ENCODE measurements at regions not wholly inside any gene's neighbourhood (a gene's known extent, or its start where the extent isn't known, plus 50 kb on each side); places are given as distances from the start of the nearest gene placed in this dataset.
A peak's percentile ranks its signal among the peaks of the same experiment; 100 is the strongest.

DNA sequence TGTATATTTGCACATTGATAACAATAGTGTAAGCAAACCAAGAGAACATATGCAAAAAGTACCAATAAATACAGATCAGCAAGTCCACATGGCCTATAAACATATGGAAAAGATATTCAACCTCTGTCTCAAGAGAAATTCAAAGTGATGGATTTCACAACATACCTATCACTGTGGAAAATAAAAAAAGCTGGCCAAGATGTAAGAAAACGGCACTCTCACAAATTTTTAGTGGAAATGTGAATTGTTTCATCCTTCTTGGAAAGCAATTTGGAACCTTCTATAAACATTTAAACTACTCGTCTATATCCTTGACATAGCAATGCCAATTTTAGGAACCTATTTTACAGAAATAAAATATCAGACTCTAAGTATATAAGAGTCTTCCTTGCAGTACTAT is 559.8 kb downstream of the QKI start:
- CTCF ChIA-PET: no interaction called here
- TF ChIP-seq FOXA1 (IDR thresholded peaks at IDR 0.05): no peak
- TF ChIP-seq SUZ12 (IDR thresholded peaks at IDR 0.05): no peak
- no peak for TF ChIP-seq ELF4 (IDR thresholded peaks at IDR 0.05)
- TF ChIP-seq SP1 (IDR thresholded peaks at IDR 0.05): no peak
- no peak for TF ChIP-seq HDGF (IDR thresholded peaks at IDR 0.05; ENCODE audit: borderline replicate concordance)
- no peak for TF ChIP-seq PKNOX1 (IDR thresholded peaks at IDR 0.05)
- TF ChIP-seq FOXK2 (IDR thresholded peaks at IDR 0.05): no peak
- no peak for TF ChIP-seq ARNT (IDR thresholded peaks at IDR 0.05)
- TF ChIP-seq LEF1 (IDR thresholded peaks at IDR 0.05; ENCODE audit: borderline replicate concordance): no peak
- TF ChIP-seq BHLHE40 (IDR thresholded peaks at IDR 0.05; ENCODE audit: borderline replicate concordance): no peak
- TF ChIP-seq L3MBTL2 (conservative IDR thresholded peaks at IDR 0.05): no peak
- TF ChIP-seq CTBP1 (IDR thresholded peaks at IDR 0.05; ENCODE audit: borderline replicate concordance): no peak
- TF ChIP-seq ZNF384 (IDR thresholded peaks at IDR 0.05): no peak
- no peak for TF ChIP-seq NFRKB (IDR thresholded peaks at IDR 0.05)
- TF ChIP-seq FOXM1 (IDR thresholded peaks at IDR 0.05; ENCODE audit: borderline replicate concordance): no peak
- TF ChIP-seq TARDBP (IDR thresholded peaks at IDR 0.05): no peak
- POLR2A ChIA-PET: no interaction called here
- DNase-seq (ENCODE audit: extremely low spot score): no peak

DNA sequence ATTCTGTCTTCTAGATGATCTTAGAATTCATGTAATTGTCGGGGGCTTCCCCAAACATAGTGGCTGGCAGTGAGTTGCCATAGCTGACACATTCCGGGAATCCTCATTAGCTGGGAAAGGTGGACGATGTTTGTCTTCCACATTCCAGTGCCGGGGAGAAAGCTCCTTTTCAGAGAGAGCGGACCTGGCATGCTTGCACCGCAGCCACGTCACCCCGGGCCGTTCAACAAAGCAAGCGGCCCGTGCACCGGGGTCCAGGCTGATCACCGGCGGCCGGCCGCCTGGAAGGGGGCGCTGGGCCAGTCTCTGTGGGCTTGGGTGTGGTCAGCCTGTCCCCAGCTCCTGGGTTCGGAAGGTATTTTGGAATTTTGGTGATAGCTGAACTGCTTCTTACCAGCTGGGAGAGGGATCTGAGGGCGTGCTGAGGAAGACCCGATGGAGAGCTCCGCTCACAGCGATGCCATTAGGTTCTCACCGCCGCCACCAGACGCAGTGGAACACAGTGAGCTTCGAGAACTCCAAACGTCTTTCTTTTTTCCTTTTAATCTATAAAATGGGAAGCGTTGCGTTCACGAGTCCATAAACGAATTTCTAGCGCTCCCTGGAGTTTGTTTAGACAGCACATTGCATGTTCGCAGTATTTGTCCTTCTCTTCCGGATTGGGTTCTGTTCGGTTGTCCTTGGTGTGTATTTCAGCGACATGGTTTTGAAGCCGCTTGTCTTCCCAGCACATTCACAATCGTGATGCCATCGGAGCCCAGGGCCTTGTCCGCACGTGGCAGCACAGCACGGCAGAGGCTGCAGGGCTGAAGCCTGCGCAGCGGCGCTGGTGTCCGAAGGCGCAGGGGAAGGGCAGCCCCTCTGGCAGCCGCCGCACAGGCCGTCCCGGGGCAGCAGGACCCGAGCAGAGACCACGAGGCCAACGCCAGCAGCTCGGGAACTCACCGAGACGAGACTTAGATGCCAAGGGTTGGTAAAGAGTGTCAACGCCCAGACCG is 557.6 kb downstream of the QKI start:
- no peak for DNase-seq (ENCODE audit: extremely low spot score)
- TF ChIP-seq FOXA1 (IDR thresholded peaks at IDR 0.05): no peak
- CTCF ChIA-PET: no interaction called here
- POLR2A ChIA-PET: no interaction called here

GRCh38 chr6:163970846-163971564 is 556.5 kb downstream of the QKI start:
- CTCF ChIA-PET: no interaction called here
- DNase-seq (ENCODE audit: extremely low spot score): no peak
- POLR2A ChIA-PET: no interaction called here
- TF ChIP-seq SP1 (IDR thresholded peaks at IDR 0.05) (no peak), PKNOX1 (IDR thresholded peaks at IDR 0.05) (no peak), HDGF (IDR thresholded peaks at IDR 0.05; ENCODE audit: borderline replicate concordance) (no peak), CTBP1 (IDR thresholded peaks at IDR 0.05; ENCODE audit: borderline replicate concordance) (no peak), FOXA1 (IDR thresholded peaks at IDR 0.05) (no peak), NFRKB (IDR thresholded peaks at IDR 0.05) (no peak), LEF1 (IDR thresholded peaks at IDR 0.05; ENCODE audit: borderline replicate concordance) (no peak), TARDBP (IDR thresholded peaks at IDR 0.05) (no peak), ELF4 (IDR thresholded peaks at IDR 0.05) (no peak), SUZ12 (IDR thresholded peaks at IDR 0.05) (no peak)

DNA sequence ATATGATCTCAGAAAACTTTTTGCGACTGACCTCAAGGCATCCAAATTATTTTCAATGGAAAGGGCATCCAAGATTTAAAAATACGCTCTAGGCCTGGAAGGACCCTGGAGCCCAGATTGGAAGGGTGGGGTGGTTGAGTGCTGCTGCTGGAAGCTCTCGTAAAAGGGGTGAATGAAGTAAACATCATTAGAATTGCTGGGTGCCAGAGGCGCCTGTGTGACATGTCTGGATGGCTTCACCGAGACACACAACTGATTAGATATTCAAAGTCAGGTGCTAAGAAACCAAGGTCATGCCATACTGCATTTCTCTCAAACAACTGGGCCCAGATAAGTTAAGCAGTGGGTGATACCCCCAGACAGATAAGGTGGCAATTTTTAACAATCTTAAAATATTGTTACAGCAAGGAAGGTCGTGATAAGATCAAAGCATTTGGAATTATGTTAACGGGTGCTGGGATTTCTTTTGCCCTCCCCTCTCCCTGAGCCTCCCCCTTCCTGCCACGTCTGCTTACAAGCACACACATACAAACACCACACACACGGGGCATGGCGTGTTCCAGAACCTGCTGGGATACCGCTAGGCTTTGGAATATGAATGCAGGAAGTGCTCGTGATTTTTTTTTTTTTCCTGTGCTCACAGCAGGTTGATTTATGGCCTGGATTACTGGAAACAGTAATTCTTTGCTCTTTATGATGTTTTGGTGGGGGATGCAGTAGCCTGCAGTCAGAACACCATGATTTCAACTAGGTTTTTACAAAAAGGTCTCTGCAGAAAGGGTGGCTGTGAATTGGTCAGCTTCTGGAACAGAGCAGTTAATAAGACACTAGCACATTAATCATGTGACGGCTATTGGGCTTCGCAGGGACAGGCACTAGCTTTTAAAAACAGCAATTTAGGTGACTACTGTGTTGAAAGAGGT is 551.2 kb downstream of the QKI start:
- CTCF ChIA-PET: interaction anchor here (1.7 kb wide), 1 partner anchor 9 kb away, joined by 7 read pairs; no protein-coding TSS in a partner anchor
- TF ChIP-seq L3MBTL2 (conservative IDR thresholded peaks at IDR 0.05): peak; percentile 30; the same call in 1 of the 2 replicates
- no peak for TF ChIP-seq HDGF (IDR thresholded peaks at IDR 0.05; ENCODE audit: borderline replicate concordance)
- TF ChIP-seq TARDBP (IDR thresholded peaks at IDR 0.05): no peak
- peak; percentile 55; the same call in 1 of the 2 replicates for TF ChIP-seq ARNT (IDR thresholded peaks at IDR 0.05)
- no peak for TF ChIP-seq FOXA1 (IDR thresholded peaks at IDR 0.05)
- no peak; the same call in 1 of the 2 replicates for TF ChIP-seq LEF1 (IDR thresholded peaks at IDR 0.05; ENCODE audit: borderline replicate concordance)
- TF ChIP-seq PKNOX1 (IDR thresholded peaks at IDR 0.05): peak; percentile 97
- peak; percentile 94 for TF ChIP-seq CTBP1 (IDR thresholded peaks at IDR 0.05; ENCODE audit: borderline replicate concordance)
- TF ChIP-seq SP1 (IDR thresholded peaks at IDR 0.05): no peak
- TF ChIP-seq ZNF384 (IDR thresholded peaks at IDR 0.05): peak; percentile 100
- no peak for TF ChIP-seq NFRKB (IDR thresholded peaks at IDR 0.05)
- no peak for TF ChIP-seq BHLHE40 (IDR thresholded peaks at IDR 0.05; ENCODE audit: borderline replicate concordance)
- TF ChIP-seq SUZ12 (IDR thresholded peaks at IDR 0.05): no peak
- TF ChIP-seq FOXM1 (IDR thresholded peaks at IDR 0.05; ENCODE audit: borderline replicate concordance): no peak
- TF ChIP-seq ELF4 (IDR thresholded peaks at IDR 0.05): peak; percentile 72; the same call in 1 of the 2 replicates
- no peak for TF ChIP-seq FOXK2 (IDR thresholded peaks at IDR 0.05)
- POLR2A ChIA-PET: no interaction called here
- peak; percentile 68 for DNase-seq (ENCODE audit: extremely low spot score)

DNA sequence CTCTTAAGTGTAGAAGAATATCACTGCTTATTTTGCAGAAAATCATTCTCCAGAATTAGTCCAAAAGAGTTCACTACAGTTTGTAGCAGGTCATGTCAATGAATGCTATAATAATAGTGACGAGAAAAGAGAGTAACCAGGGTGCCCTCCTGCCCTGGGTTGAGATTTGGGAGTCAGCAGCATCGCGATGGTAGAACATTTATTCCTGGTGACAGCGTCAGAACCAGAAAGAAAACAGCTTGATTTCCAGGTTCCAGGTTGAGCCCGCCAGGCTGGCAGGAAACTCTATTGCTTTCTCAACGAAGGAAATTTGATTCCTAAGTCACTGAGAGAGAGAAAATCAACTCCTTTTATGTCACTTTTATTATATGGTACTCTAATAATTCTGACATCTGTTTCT is 550.3 kb downstream of the QKI start:
- ChIA-PET POLR2A (no interaction called here), CTCF (interaction anchor here (1.1 kb wide), 1 partner anchor 9 kb away, joined by 5 read pairs; no protein-coding TSS in a partner anchor)
- no peak for TF ChIP-seq HDGF (IDR thresholded peaks at IDR 0.05; ENCODE audit: borderline replicate concordance)
- no peak for TF ChIP-seq NFRKB (IDR thresholded peaks at IDR 0.05)
- no peak for TF ChIP-seq FOXM1 (IDR thresholded peaks at IDR 0.05; ENCODE audit: borderline replicate concordance)
- DNase-seq (ENCODE audit: extremely low spot score): no peak

Data from HEK293T (cell line).